Fibroblast of lung (primary cell): ENCODE measurements at regions not wholly inside any gene's neighbourhood (a gene's known extent, or its start where the extent isn't known, plus 50 kb on each side); places are given as distances from the start of the nearest gene placed in this dataset.
A peak's percentile ranks its signal among the peaks of the same experiment; 100 is the strongest.

ENCODE experiments used
- DNase-seq, 2 donors: peaks; one replicate each; pipeline versions ENCODE4 v3.0.0 to v3.0.0-alpha.2; 2010; ENCODE audit warnings: low read depth in 2 of 2
- H2AFZ ChIP-seq: 2 replicates; pipeline ENCODE4 v1.5.1; 2012; ENCODE audit warnings: low read length, control low read depth, inconsistent platforms
- H3K27ac ChIP-seq: 2 replicates; pipeline ENCODE4 v1.5.1; 2011; ENCODE audit warnings: low read length, control low read depth; ENCODE audit not compliant: insufficient read depth
- H3K27me3 ChIP-seq: 2 replicates; pipeline ENCODE4 v1.5.1; 2011; ENCODE audit warnings: mild to moderate bottlenecking, low read length; ENCODE audit not compliant: control insufficient read depth, insufficient read depth
- H3K36me3 ChIP-seq: 2 replicates; pipeline ENCODE4 v1.5.1; 2011; ENCODE audit warnings: low read length; ENCODE audit not compliant: control insufficient read depth, insufficient read depth
- H3K4me1 ChIP-seq: 2 replicates; pipeline ENCODE4 v1.5.1; 2011; ENCODE audit warnings: low read length; ENCODE audit not compliant: control insufficient read depth, insufficient read depth; ENCODE audit errors: extremely low read depth
- H3K4me2 ChIP-seq: 2 replicates; pipeline ENCODE4 v1.5.1; 2011; ENCODE audit warnings: low read length, control low read depth; ENCODE audit not compliant: insufficient read depth; ENCODE audit errors: extremely low read depth
- H3K4me3 ChIP-seq, 4 experiments: fragments of 200-600 bp in 1 of 4; sonication (generic) in 1 of 4; replicated peaks in 1 of 4; 2 replicates each; pipeline ENCODE4 v1.5.1; 2011 to 2016; ENCODE audit warnings: low read length in 4 of 4, low read depth in 3 of 4, mild to moderate bottlenecking in 3 of 4, control low read depth in 2 of 4, inconsistent platforms in 1 of 4, mixed read lengths in 1 of 4; ENCODE audit not compliant: insufficient read depth in 1 of 4; ENCODE audit errors: control extremely low read depth in 1 of 4
- H3K79me2 ChIP-seq: 2 replicates; pipeline ENCODE4 v1.5.1; 2012; ENCODE audit warnings: mild to moderate bottlenecking, low read length, inconsistent platforms; ENCODE audit not compliant: control insufficient read depth, insufficient read depth
- H3K9ac ChIP-seq: 2 replicates; pipeline ENCODE4 v1.5.1; 2011; ENCODE audit warnings: mild to moderate bottlenecking, low read length, control low read depth; ENCODE audit not compliant: insufficient read depth
- H3K9me3 ChIP-seq: 2 replicates; pipeline ENCODE4 v1.5.1; 2012; ENCODE audit warnings: low read depth, low read length; ENCODE audit not compliant: control insufficient read depth, insufficient read depth
- H4K20me1 ChIP-seq: 2 replicates; pipeline ENCODE4 v1.5.1; 2011; ENCODE audit warnings: low read length; ENCODE audit not compliant: control insufficient read depth, insufficient read depth; ENCODE audit errors: extremely low read depth
- CTCF ChIP-seq, 2 donors: IDR thresholded peaks in 1 of 2; conservative IDR thresholded peaks in 1 of 2; 1 replicate in 1 of 2; 2 replicates in 1 of 2; pipeline ENCODE4 v1.5.1; 2011 to 2012; ENCODE audit warnings: low read length in 2 of 2, control low read depth in 1 of 2, inconsistent platforms in 1 of 2, low read depth in 1 of 2, mild to moderate bottlenecking in 1 of 2
- EZH2 ChIP-seq: IDR thresholded peaks from 2 replicates; pipeline ENCODE4 v1.5.1; 2012; ENCODE audit warnings: low read length, control low read depth, mild to moderate bottlenecking; ENCODE audit errors: missing control alignments

- H3K79me2 ChIP-seq = no peaks in the 10 kb centered on the region
- H3K4me1 ChIP-seq = no peaks in the 10 kb centered on the region
- no peak overlapping the region for H3K9ac ChIP-seq
- no peak overlapping the region for H3K4me3 ChIP-seq
- H3K27ac ChIP-seq = no peak overlapping the region
- TF ChIP-seq EZH2 (no peak), CTCF (conservative IDR thresholded peaks at IDR 0.05 in 1 of 2, IDR thresholded peaks at IDR 0.05 in 1 of 2; ENCODE audit: low read depth in 1 of 2, low read length in 2 of 2) (no peak)
- no peaks in the 10 kb centered on the region for H3K9me3 ChIP-seq
- H2AFZ ChIP-seq = no peak overlapping the region
- H3K27me3 ChIP-seq = no peaks in the 10 kb centered on the region
- no peaks in the 10 kb centered on the region for H4K20me1 ChIP-seq
- peak overlapping the region; percentile 30 for H3K4me2 ChIP-seq
- H3K36me3 ChIP-seq = no peaks in the 10 kb centered on the region
- no peak for DNase-seq
These were observed 561.4 kb upstream of the ID2 start for GRCh38 chr2:8120506-8120860.

GRCh38 chr2:8121022-8121825, 560.6 kb upstream of the ID2 start:
- Histone ChIP-seq H3K79me2 (no peaks in the 10 kb centered on the region), H3K9me3 (no peaks in the 10 kb centered on the region), H3K4me2 (no peak overlapping the region), H3K36me3 (no peaks in the 10 kb centered on the region), H3K4me3 (no peak overlapping the region), H4K20me1 (no peaks in the 10 kb centered on the region), H3K27me3 (no peaks in the 10 kb centered on the region), H3K27ac (no peak overlapping the region), H3K4me1 (no peaks in the 10 kb centered on the region), H3K9ac (no peak overlapping the region), H2AFZ (no peak overlapping the region)
- no peak for TF ChIP-seq CTCF (conservative IDR thresholded peaks at IDR 0.05 in 1 of 2, IDR thresholded peaks at IDR 0.05 in 1 of 2; ENCODE audit: low read depth in 1 of 2, low read length in 2 of 2)
- no peak for TF ChIP-seq EZH2
- DNase-seq = peak in 1 of 2 donors; percentile 72

- H2AFZ ChIP-seq = no peak overlapping the region
- no peaks in the 10 kb centered on the region for H3K4me1 ChIP-seq
- no peak overlapping the region for H3K4me2 ChIP-seq
- no peak overlapping the region for H3K27ac ChIP-seq
- no peaks in the 10 kb centered on the region for H4K20me1 ChIP-seq
- H3K27me3 ChIP-seq = no peaks in the 10 kb centered on the region
- no peaks in the 10 kb centered on the region for H3K79me2 ChIP-seq
- H3K9me3 ChIP-seq = no peaks in the 10 kb centered on the region
- DNase-seq = no peak
- no peak for TF ChIP-seq EZH2
- no peak for TF ChIP-seq CTCF (conservative IDR thresholded peaks at IDR 0.05 in 1 of 2, IDR thresholded peaks at IDR 0.05 in 1 of 2; ENCODE audit: low read depth in 1 of 2, low read length in 2 of 2)
- H3K36me3 ChIP-seq = no peaks in the 10 kb centered on the region
- H3K9ac ChIP-seq = no peak overlapping the region
- no peak overlapping the region for H3K4me3 ChIP-seq
These were observed 559.9 kb upstream of the ID2 start for GRCh38 chr2:8121826-8122513.
